Activated gamma-delta T cell treated with Interleukin-2 at 50 U/mL for 16 hours (primary cell): ENCODE measurements at regions not wholly inside any gene's neighbourhood (a gene's known extent, or its start where the extent isn't known, plus 50 kb on each side); places are given as distances from the start of the nearest gene placed in this dataset.

ENCODE experiments used
- DNase-seq: peaks from one replicate; pipeline ENCODE4 v3.0.0-alpha.2; 2020

DNA sequence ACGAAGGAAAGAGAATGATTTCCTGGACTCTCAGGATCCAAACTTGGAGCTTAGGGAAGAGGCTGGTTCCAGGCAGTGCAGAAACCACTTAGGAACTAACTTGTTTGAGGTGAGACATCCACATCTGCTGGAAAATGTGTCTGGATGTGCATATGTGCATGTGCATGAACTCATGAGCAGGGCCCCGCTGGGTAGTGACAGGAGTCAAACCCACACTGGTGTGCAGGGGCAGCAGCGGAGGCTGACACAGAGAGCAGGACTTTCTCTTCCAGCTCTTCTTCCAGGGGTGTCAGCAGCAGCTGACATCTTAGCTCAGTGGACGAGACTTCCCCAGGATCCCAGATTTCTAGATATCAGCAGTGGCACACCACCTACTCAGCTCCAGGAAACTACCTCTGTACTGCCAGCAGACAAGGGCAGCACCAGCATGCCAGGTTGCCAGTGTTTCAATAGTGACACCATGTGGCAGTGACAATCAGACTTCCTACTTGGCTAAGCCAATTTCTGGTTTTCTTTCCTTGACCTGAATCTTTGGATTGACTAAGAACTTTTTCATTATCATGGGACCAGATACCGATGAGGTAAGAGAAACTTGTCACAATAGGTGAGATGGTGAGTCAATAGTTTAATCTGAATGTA is 227.5 kb upstream of the ZC3H12C start:
- DNase-seq: no peak

- no peak for DNase-seq
These were observed 225.4 kb upstream of the ZC3H12C start for GRCh38 chr11:109867784-109868183.

DNA sequence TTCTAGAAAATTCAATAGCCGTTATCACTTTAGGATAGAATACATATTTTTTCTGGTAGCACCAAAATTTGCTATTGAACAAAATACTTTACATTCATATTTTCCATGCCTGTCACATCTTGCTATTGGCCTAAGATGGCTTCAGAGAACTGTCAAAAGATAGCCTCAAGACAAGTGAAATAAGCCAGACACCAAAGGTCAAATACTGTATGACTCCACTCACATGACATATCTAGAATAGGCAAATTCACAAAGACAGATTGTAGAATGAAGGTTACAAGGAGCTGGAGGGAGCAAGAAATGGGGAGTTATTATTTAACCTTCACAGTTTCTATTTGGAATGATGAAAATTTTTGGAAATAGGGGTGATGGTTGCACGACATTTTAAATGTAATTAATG is 223.7 kb upstream of the ZC3H12C start:
- no peak for DNase-seq

GRCh38 chr11:109870297-109870696 is 222.9 kb upstream of the ZC3H12C start:
- DNase-seq: no peak

DNA sequence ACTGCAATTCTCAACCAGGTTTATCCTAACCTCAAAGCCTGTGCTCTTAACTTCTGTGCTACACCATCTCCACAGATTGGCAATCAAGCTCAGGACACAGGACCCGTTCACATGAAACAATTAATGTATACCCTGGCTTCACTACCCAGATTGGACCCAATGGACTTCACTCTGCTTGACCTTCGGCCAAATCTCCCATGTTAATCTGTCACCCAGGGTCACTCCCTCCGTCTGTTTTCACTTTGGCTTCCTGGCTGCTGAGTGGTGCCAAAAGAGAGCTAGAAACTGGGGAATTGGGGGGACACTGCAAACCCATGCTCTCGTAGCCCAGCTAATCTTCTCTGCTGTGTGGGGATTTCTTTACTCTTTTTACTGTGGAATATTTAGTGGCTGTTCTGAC is 216.1 kb upstream of the ZC3H12C start:
- DNase-seq: no peak

- DNase-seq: no peak
These were observed 208.7 kb upstream of the ZC3H12C start for GRCh38 chr11:109884501-109884900.

DNA sequence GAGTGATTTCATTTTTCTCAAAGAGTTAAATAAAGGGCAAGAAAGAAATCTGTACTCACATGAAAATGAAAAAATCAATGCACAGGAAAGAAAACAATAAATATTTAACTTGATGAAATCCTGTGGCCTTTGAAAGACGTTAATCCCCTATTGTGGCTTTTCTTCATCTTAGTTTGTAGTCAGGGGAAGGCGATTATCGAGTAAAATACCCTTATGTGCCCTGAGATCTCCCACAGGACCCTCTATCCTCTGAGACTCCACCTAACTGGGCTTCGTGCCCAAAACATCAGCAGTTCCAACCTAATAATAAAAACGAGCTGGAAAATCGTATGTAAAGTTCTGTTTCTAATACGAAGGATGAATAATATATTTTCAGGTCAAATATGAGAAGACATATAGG is 208.2 kb upstream of the ZC3H12C start:
- no peak for DNase-seq

DNA sequence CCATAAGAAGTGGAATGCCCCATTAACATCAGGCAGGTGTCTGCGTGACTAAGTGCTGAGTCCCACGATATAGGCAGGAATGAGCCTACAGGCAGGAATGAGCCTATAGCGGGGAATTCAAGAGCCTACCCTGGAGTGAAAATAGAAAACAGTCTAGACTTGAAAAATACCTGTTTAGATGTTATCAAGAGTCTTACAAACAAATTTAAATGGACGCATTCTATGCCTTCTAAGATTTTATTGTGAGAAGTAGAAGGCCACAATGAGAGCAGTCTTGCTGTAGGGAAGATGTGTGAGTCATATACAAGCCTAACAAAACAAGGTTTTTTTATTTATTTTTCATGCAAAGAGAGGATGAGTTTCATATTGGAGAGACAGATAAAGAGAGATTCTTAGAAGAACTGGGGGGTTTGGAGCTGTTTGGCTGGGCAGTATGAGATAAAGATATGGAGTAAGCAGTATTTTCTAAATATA is 200.8 kb upstream of the ZC3H12C start:
- no peak for DNase-seq

DNA sequence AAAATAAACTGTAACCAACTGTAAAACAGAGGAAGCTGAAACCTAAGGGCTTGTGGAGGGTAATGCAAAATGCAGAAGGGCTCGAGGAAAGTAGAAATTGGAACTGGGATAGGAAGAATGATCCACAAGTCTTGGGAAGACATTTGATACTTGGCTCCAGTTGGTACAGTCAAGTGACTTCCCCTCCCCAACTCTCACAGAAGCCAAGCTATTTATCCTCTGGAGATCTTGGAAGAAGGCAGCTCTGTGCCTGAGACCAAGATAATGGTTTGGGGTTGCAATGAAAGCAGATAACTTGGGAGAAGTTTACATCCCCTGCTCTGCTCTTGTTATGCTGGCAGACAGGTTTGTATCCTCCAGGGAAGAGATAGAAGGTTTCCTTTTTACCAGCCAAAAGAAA is 198.9 kb upstream of the ZC3H12C start:
- no peak for DNase-seq

DNA sequence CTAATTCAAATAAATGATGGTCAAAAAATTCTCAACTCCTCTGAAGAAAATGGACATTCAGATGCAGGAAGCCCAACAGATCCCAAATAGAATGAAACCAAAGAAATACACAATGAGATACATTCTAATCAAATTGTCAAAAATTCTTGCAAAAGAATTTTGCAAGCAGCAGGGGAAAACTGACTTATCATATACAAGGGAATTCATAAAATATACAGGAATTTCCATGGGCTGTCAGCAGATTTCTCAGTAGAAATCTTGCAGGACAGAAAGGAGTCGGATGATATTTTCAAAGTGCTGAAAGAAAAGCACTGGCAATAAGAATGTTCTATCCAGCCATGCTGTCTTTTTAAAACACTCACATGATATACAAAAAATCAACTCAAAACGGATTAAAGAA is 194.6 kb upstream of the ZC3H12C start:
- DNase-seq: no peak

DNA sequence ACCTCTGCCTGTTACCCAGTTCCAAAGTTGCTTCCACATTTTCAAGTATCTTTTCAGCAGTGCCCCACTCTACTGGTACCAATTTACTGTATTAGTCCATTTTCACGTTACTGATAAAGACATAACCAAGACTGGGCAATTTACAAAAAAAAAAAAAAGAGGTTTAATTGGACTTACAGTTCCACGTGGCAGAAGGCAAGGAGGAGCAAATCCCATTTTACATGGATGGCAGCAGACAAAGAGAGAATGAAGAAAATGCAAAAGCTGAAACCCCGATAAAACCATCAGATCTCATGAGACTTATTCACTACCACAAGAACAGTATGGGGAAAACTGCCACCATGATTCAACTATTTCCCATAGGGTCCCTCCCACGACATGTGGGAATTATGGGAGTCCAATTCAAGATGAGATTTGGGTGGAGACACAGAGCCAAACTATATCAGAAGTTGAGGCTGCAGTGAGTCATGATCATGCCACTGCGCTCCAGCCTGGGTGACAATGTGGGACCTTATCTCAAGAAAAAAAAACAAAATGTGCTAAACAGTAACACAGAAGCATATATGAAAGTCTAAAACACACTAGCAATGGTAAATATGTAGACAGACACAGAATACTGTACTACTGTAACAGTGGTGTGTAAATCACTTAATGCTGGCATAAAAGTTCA is 190.3 kb upstream of the ZC3H12C start:
- no peak for DNase-seq

GRCh38 chr11:109911488-109911887 is 181.7 kb upstream of the ZC3H12C start:
- DNase-seq: no peak

GRCh38 chr11:109914038-109914437 is 179.2 kb upstream of the ZC3H12C start:
- no peak for DNase-seq

GRCh38 chr11:109914809-109915653 is 178.2 kb upstream of the ZC3H12C start:
- no peak for DNase-seq

- DNase-seq: no peak
These were observed 166.3 kb upstream of the ZC3H12C start for GRCh38 chr11:109926941-109927340.

DNA sequence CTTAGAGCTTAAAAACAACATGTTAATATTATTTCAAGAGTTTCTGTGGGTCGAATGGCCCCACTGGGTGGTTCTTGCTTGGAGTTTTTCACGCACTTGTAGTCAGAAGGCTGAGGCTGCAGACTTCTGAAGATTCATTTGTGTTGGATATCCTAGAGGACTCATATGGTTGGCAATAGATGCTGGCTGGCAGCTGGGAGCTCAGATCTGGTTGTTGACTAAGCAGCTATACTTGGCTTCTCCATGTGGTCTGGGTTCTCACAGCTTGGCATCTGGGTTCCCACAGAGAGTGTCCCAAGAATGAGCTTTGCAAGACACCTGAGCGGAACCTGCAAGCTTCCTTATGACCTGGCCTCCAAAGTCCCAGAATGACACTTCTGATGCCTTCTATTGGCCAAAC is 163.9 kb upstream of the ZC3H12C start:
- no peak for DNase-seq

GRCh38 chr11:109933126-109933525 is 160.1 kb upstream of the ZC3H12C start:
- no peak for DNase-seq

- no peak for DNase-seq
These were observed 159.0 kb upstream of the ZC3H12C start for GRCh38 chr11:109934151-109934550.

GRCh38 chr11:109936661-109937180 is 156.5 kb upstream of the ZC3H12C start:
- no peak for DNase-seq

DNA sequence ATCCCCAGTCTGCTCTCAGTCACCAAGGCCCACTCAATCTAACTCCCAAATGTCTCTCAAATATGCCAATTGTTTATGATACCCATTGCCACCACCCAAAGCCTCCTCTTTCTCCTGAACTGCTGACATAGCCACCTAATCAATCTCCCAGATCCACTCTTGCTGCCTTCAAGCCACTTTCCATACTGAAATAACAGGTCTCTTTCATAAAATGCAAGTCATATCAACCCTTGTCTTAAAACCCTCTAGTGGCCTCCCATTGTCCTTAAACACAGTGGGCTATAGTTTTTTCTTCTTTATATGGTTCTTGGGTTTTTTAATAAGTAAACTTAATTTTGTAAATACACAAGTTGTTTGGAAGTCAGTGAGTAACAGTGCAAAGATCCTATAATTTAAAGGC is 155.2 kb upstream of the ZC3H12C start:
- no peak for DNase-seq

GRCh38 chr11:109939166-109939810 is 153.9 kb upstream of the ZC3H12C start:
- DNase-seq: no peak

- DNase-seq: no peak
These were observed 152.4 kb upstream of the ZC3H12C start for GRCh38 chr11:109940816-109941215.
